ENCODE measurements at regions not wholly inside any gene's neighbourhood (a gene's known extent, or its start where the extent isn't known, plus 50 kb on each side); places are given as distances from the start of the nearest gene placed in this dataset.
A peak's percentile ranks its signal among the peaks of the same experiment; 100 is the strongest.

- intact Hi-C loops (cut with DNase I; ENCODE audit: low total_unique reads): no loop called here
- TF ChIP-seq POLR2A (IDR thresholded peaks at IDR 0.05) (no peak), CTCF (IDR thresholded peaks at IDR 0.05) (no peak)
- DNase-seq (ENCODE audit: low spot score in 2 of 2): no peak
- no peak overlapping the region for H3K4me3 ChIP-seq (ENCODE audit: low read depth, poor library complexity, severe bottlenecking)
Measured at GRCh38 chr13:68293631-68294030, 1063.5 kb upstream of the PCDH9 start.

GRCh38 chr13:68292601-68293000 lies 1062.5 kb upstream of the PCDH9 start:
- WGBS, 2 donors: 45 to 47% methylated on average over 2 of the region's 2 CpGs
- no peak for TF ChIP-seq CTCF (IDR thresholded peaks at IDR 0.05)
- no peak for TF ChIP-seq POLR2A (IDR thresholded peaks at IDR 0.05)
- intact Hi-C loops (cut with DNase I; ENCODE audit: low total_unique reads): no loop called here

GRCh38 chr13:68291595-68291994 lies 1061.5 kb upstream of the PCDH9 start:
- no peak overlapping the region for H3K4me3 ChIP-seq (ENCODE audit: low read depth, poor library complexity, severe bottlenecking)
- TF ChIP-seq CTCF (IDR thresholded peaks at IDR 0.05) (no peak), POLR2A (IDR thresholded peaks at IDR 0.05) (no peak)
- 79 to 80% methylated on average over 4 of the region's 4 CpGs for WGBS, 2 donors
- intact Hi-C loops (cut with DNase I; ENCODE audit: low total_unique reads): no loop called here
- no peak for DNase-seq (ENCODE audit: low spot score in 2 of 2)

More at GRCh38 chr13:68292601-68293000, 1062.5 kb upstream of the PCDH9 start:
- DNase-seq (ENCODE audit: low spot score in 2 of 2): no peak
- no peak overlapping the region for H3K4me3 ChIP-seq (ENCODE audit: low read depth, poor library complexity, severe bottlenecking)

- DNase-seq (ENCODE audit: low spot score in 2 of 2): no peak
- 90 to 95% methylated on average over 1 of the region's 1 CpG for WGBS, 2 donors
- no peak for TF ChIP-seq POLR2A (IDR thresholded peaks at IDR 0.05)
- TF ChIP-seq CTCF (IDR thresholded peaks at IDR 0.05): no peak
- intact Hi-C loops (cut with DNase I; ENCODE audit: low total_unique reads): no loop called here
- no peak overlapping the region for H3K4me3 ChIP-seq (ENCODE audit: low read depth, poor library complexity, severe bottlenecking)
Measured at GRCh38 chr13:68275758-68276157, 1045.6 kb upstream of the PCDH9 start.

GRCh38 chr13:68272652-68273051 lies 1042.5 kb upstream of the PCDH9 start:
- intact Hi-C loops (cut with DNase I; ENCODE audit: low total_unique reads): no loop called here
- peak in 1 of 2 donors; percentile 71 for DNase-seq (ENCODE audit: low spot score in 2 of 2)
- WGBS, 2 donors: 90 to 98% methylated on average over 9 to 12 of the region's 14 CpGs
- H3K4me3 ChIP-seq (ENCODE audit: low read depth, poor library complexity, severe bottlenecking): no peak overlapping the region
- TF ChIP-seq CTCF (IDR thresholded peaks at IDR 0.05): no peak
- TF ChIP-seq POLR2A (IDR thresholded peaks at IDR 0.05): no peak

- TF ChIP-seq CTCF (IDR thresholded peaks at IDR 0.05) (no peak), POLR2A (IDR thresholded peaks at IDR 0.05) (no peak)
- WGBS, 2 donors: 74 to 75% methylated on average over 2 of the region's 2 CpGs
- DNase-seq (ENCODE audit: low spot score in 2 of 2): no peak
- H3K4me3 ChIP-seq (ENCODE audit: low read depth, poor library complexity, severe bottlenecking): no peak overlapping the region
- intact Hi-C loops (cut with DNase I; ENCODE audit: low total_unique reads): no loop called here
Measured at GRCh38 chr13:68264692-68265091, 1034.6 kb upstream of the PCDH9 start.

Measured in lower leg skin (tissue), 4 donors.